ENCODE measurements at regions not wholly inside any gene's neighbourhood (a gene's known extent, or its start where the extent isn't known, plus 50 kb on each side); places are given as distances from the start of the nearest gene placed in this dataset.

DNA sequence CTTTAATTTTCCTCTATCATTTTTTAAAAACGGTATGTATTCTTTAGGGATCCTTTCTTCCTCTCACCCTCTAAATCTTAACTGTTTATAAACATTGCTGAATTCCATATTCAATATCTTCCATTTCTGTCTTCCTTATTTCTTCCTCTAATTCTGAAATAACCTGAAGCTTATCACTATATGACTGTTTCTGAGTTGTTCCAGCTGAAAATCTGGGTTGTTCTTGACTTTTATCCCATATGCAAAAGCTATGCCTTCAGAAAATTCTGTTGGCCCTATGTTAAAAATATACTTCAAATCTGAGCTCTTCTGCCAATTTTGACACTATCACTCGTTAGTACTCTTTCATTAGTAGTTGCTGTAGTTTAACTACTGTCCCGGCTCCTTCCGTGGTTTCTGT lies 970.3 kb downstream of the BCL11B start:
- Histone ChIP-seq H3K36me3 (ENCODE audit: control insufficient read depth in 2 of 2, insufficient read depth in 1 of 2, low read length in 2 of 2) (no peaks in the 10 kb centered on the region), H3K4me3 (ENCODE audit: low read depth, low read length) (no peak overlapping the region), H3K9me3 (ENCODE audit: control insufficient read depth, insufficient read depth, low read depth, low read length) (no peaks in the 10 kb centered on the region), H3K4me1 (ENCODE audit: control insufficient read depth, insufficient read depth, low read length) (no peaks in the 10 kb centered on the region), H3K27ac (ENCODE audit: extremely low read depth, low read depth, low read length) (no peak overlapping the region)
- no peak for TF ChIP-seq EGR2 (tag by site-specific recombination; IDR thresholded peaks at IDR 0.05; ENCODE audit: low read depth)
- TF ChIP-seq, protein P1, sequence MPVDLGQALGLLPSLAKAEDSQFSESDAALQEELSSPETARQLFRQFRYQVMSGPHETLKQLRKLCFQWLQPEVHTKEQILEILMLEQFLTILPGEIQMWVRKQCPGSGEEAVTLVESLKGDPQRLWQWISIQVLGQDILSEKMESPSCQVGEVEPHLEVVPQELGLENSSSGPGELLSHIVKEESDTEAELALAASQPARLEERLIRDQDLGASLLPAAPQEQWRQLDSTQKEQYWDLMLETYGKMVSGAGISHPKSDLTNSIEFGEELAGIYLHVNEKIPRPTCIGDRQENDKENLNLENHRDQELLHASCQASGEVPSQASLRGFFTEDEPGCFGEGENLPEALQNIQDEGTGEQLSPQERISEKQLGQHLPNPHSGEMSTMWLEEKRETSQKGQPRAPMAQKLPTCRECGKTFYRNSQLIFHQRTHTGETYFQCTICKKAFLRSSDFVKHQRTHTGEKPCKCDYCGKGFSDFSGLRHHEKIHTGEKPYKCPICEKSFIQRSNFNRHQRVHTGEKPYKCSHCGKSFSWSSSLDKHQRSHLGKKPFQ (tag by site-specific recombination; IDR thresholded peaks at IDR 0.05), result no peak
- no peak for TF ChIP-seq ZNF776 (tag by site-specific recombination; IDR thresholded peaks at IDR 0.05; ENCODE audit: borderline replicate concordance)
- TF ChIP-seq ZNF549 (tag by site-specific recombination; IDR thresholded peaks at IDR 0.05), result no peak
- no peak for TF ChIP-seq OSR2 (tag by site-specific recombination; IDR thresholded peaks at IDR 0.05)
- TF ChIP-seq SCRT2 (tag by site-specific recombination; IDR thresholded peaks at IDR 0.05), result no peak
- TF ChIP-seq, protein P2, sequence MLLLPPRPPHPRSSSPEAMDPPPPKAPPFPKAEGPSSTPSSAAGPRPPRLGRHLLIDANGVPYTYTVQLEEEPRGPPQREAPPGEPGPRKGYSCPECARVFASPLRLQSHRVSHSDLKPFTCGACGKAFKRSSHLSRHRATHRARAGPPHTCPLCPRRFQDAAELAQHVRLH (tag by site-specific recombination; IDR thresholded peaks at IDR 0.05), result no peak
- TF ChIP-seq, protein P3, sequence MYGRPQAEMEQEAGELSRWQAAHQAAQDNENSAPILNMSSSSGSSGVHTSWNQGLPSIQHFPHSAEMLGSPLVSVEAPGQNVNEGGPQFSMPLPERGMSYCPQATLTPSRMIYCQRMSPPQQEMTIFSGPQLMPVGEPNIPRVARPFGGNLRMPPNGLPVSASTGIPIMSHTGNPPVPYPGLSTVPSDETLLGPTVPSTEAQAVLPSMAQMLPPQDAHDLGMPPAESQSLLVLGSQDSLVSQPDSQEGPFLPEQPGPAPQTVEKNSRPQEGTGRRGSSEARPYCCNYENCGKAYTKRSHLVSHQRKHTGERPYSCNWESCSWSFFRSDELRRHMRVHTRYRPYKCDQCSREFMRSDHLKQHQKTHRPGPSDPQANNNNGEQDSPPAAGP (tag by site-specific recombination; IDR thresholded peaks at IDR 0.05), result no peak
- no peak for TF ChIP-seq MYNN (tag by site-specific recombination; IDR thresholded peaks at IDR 0.05; ENCODE audit: borderline replicate concordance)
- TF ChIP-seq, protein P4, sequence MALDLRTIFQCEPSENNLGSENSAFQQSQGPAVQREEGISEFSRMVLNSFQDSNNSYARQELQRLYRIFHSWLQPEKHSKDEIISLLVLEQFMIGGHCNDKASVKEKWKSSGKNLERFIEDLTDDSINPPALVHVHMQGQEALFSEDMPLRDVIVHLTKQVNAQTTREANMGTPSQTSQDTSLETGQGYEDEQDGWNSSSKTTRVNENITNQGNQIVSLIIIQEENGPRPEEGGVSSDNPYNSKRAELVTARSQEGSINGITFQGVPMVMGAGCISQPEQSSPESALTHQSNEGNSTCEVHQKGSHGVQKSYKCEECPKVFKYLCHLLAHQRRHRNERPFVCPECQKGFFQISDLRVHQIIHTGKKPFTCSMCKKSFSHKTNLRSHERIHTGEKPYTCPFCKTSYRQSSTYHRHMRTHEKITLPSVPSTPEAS (tag by site-specific recombination; IDR thresholded peaks at IDR 0.05), result no peak
- TF ChIP-seq, protein P5, sequence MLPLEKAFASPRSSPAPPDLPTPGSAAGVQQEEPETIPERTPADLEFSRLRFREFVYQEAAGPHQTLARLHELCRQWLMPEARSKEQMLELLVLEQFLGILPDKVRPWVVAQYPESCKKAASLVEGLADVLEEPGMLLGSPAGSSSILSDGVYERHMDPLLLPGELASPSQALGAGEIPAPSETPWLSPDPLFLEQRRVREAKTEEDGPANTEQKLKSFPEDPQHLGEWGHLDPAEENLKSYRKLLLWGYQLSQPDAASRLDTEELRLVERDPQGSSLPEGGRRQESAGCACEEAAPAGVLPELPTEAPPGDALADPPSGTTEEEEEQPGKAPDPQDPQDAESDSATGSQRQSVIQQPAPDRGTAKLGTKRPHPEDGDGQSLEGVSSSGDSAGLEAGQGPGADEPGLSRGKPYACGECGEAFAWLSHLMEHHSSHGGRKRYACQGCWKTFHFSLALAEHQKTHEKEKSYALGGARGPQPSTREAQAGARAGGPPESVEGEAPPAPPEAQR (tag by site-specific recombination; IDR thresholded peaks at IDR 0.05), result no peak
- TF ChIP-seq, protein P6, sequence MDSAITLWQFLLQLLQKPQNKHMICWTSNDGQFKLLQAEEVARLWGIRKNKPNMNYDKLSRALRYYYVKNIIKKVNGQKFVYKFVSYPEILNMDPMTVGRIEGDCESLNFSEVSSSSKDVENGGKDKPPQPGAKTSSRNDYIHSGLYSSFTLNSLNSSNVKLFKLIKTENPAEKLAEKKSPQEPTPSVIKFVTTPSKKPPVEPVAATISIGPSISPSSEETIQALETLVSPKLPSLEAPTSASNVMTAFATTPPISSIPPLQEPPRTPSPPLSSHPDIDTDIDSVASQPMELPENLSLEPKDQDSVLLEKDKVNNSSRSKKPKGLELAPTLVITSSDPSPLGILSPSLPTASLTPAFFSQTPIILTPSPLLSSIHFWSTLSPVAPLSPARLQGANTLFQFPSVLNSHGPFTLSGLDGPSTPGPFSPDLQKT (IDR thresholded peaks at IDR 0.05; ENCODE audit: borderline replicate concordance, low read depth, low read length), result no peak
- no peak for TF ChIP-seq ZNF701 (tag by site-specific recombination; IDR thresholded peaks at IDR 0.05)
- CTCF ChIA-PET, result no interaction called here
- POLR2A ChIA-PET, result no interaction called here

DNA sequence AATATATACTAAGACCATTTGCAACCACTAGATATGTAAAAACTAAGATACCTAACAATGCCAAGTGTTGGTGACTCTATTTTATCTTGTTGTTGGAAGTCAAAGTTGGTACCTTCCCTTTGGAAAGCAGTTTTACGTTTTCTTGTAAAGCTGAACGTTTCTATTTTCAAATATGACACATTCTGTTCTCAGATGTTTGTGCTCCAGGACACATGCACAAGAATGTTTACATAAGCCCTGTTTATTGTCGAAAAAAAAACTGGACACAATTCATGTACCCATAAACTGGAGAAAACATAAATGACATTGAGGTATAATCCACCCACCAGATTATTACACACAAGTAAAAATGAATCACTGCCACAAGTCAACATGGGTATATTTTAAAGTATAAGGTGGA lies 967.4 kb downstream of the BCL11B start:
- TF ChIP-seq ZNF146 (tag by site-specific recombination; IDR thresholded peaks at IDR 0.05), result no peak
- TF ChIP-seq ZNF211 (tag by site-specific recombination; IDR thresholded peaks at IDR 0.05; ENCODE audit: low read depth), result no peak
- TF ChIP-seq ZNF2 (tag by site-specific recombination; IDR thresholded peaks at IDR 0.05), result no peak
- no peak for TF ChIP-seq GLI4 (tag by site-specific recombination; IDR thresholded peaks at IDR 0.05)
- TF ChIP-seq ZNF629 (tag by site-specific recombination; IDR thresholded peaks at IDR 0.05), result no peak
- no peak for TF ChIP-seq HOXC10 (CRISPR knock-in tag; IDR thresholded peaks at IDR 0.05)
- no peak overlapping the region for H3K4me3 ChIP-seq (ENCODE audit: low read depth, low read length)
- no peaks in the 10 kb centered on the region for H3K4me1 ChIP-seq (ENCODE audit: control insufficient read depth, insufficient read depth, low read length)
- no peak overlapping the region for H3K27ac ChIP-seq (ENCODE audit: extremely low read depth, low read depth, low read length)
- no peaks in the 10 kb centered on the region for H3K9me3 ChIP-seq (ENCODE audit: control insufficient read depth, insufficient read depth, low read depth, low read length)
- H3K36me3 ChIP-seq (ENCODE audit: control insufficient read depth in 2 of 2, insufficient read depth in 1 of 2, low read length in 2 of 2), result no peaks in the 10 kb centered on the region
- ChIA-PET CTCF (no interaction called here), POLR2A (no interaction called here)
